ENCODE measurements at regions not wholly inside any gene's neighbourhood (a gene's known extent, or its start where the extent isn't known, plus 50 kb on each side); places are given as distances from the start of the nearest gene placed in this dataset.

DNA sequence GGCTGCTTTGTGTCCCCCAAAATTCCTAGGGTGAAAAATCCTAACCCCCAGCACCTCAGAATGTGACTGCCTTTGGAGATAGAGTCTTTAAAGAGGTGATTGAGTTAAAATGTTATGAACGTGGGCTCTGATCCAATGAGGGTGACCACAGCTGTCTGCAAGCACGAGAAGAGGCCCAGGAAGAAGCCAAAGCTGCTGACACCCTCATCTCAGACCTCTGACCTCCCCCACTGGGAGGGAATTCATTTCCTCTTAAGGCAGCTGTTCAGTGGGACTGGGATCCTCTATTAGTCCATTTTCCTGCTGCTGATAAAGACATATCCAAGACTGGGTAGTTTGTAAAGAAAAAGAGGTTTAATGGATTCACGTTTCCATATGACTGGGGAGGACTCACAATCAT lies 544.4 kb downstream of the DCDC2C start:
- Histone ChIP-seq H3K4me3 (ENCODE audit: low read depth, low read length) (no peak overlapping the region), H3K9me3 (ENCODE audit: control insufficient read depth, insufficient read depth, low read depth, low read length) (peaks cover 18% of the 10 kb centered on the region), H3K27me3 (ENCODE audit: control insufficient read depth, insufficient read depth, low read length) (no peaks in the 10 kb centered on the region; the same call in 1 of the 2 replicates), H3K27ac (ENCODE audit: low read depth, low read length) (no peak overlapping the region), H3K36me3 (ENCODE audit: control insufficient read depth, insufficient read depth, low read length) (no peaks in the 10 kb centered on the region), H3K9ac (ENCODE audit: low read length) (no peak overlapping the region), H3K4me1 (ENCODE audit: control insufficient read depth, insufficient read depth, low read length) (peaks cover 15% of the 10 kb centered on the region; the same call in 1 of the 2 replicates)

- Histone ChIP-seq H3K4me3 (ENCODE audit: low read depth, low read length) (no peak overlapping the region), H3K9ac (ENCODE audit: low read length) (no peak overlapping the region), H3K27me3 (ENCODE audit: control insufficient read depth, insufficient read depth, low read length) (no peaks in the 10 kb centered on the region), H3K4me1 (ENCODE audit: control insufficient read depth, insufficient read depth, low read length) (no peaks in the 10 kb centered on the region), H3K27ac (ENCODE audit: low read depth, low read length) (no peak overlapping the region), H3K36me3 (ENCODE audit: control insufficient read depth, insufficient read depth, low read length) (no peaks in the 10 kb centered on the region), H3K9me3 (ENCODE audit: control insufficient read depth, insufficient read depth, low read depth, low read length) (no peaks in the 10 kb centered on the region; the same call in 1 of the 2 replicates)
Measured at GRCh38 chr2:4255491-4255890, 552.1 kb downstream of the DCDC2C start.

GRCh38 chr2:4256351-4256750 lies 553.0 kb downstream of the DCDC2C start:
- Histone ChIP-seq H3K27ac (ENCODE audit: low read depth, low read length) (no peak overlapping the region), H3K9me3 (ENCODE audit: control insufficient read depth, insufficient read depth, low read depth, low read length) (no peaks in the 10 kb centered on the region; the same call in 1 of the 2 replicates), H3K27me3 (ENCODE audit: control insufficient read depth, insufficient read depth, low read length) (no peaks in the 10 kb centered on the region), H3K4me3 (ENCODE audit: low read depth, low read length) (no peak overlapping the region), H3K36me3 (ENCODE audit: control insufficient read depth, insufficient read depth, low read length) (no peaks in the 10 kb centered on the region), H3K4me1 (ENCODE audit: control insufficient read depth, insufficient read depth, low read length) (no peaks in the 10 kb centered on the region), H3K9ac (ENCODE audit: low read length) (no peak overlapping the region)

DNA sequence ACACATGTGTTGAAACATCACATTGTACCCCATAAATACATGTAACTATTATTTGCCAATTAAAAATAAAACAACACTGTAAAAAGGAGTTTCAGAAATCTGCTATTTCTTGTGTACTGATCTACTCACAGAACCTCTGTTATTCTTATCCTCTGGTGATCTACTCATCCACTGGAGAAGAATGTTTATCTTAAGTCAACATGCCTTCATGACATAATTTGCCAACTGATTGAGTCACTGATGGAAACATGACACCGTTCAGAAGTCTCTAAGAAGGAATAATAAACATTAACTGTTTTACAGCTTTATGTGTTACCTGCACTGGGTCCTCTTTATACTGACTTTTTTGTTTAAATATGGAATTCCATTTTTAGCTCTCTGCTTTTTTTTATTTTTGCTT lies 555.2 kb downstream of the DCDC2C start:
- Histone ChIP-seq H3K27me3 (ENCODE audit: control insufficient read depth, insufficient read depth, low read length) (no peaks in the 10 kb centered on the region), H3K27ac (ENCODE audit: low read depth, low read length) (no peak overlapping the region), H3K9ac (ENCODE audit: low read length) (no peak overlapping the region), H3K9me3 (ENCODE audit: control insufficient read depth, insufficient read depth, low read depth, low read length) (no peaks in the 10 kb centered on the region), H3K36me3 (ENCODE audit: control insufficient read depth, insufficient read depth, low read length) (no peaks in the 10 kb centered on the region), H3K4me3 (ENCODE audit: low read depth, low read length) (no peak overlapping the region), H3K4me1 (ENCODE audit: control insufficient read depth, insufficient read depth, low read length) (no peaks in the 10 kb centered on the region)

DNA sequence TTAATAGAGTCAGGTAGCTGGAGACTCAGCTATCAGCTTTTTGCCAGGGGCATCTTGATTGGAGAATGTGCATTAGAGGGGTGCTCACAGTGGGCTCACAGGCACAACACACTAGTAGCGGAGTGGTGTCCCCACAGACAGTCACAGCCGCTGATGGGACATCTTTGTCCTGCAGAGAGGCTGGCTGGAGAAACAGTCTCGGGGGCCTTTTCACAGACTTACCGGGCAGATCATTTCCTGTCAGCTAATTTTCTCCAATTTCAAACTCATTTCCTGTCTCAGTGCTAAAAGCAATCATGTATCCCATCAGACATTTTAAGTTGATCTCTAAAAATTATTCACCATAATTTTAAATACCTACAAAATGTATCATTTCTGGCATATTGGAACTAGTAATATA lies 562.6 kb downstream of the DCDC2C start:
- no peak overlapping the region for H3K4me3 ChIP-seq (ENCODE audit: low read depth, low read length)
- no peaks in the 10 kb centered on the region for H3K9me3 ChIP-seq (ENCODE audit: control insufficient read depth, insufficient read depth, low read depth, low read length)
- H3K4me1 ChIP-seq (ENCODE audit: control insufficient read depth, insufficient read depth, low read length), result no peaks in the 10 kb centered on the region
- H3K27me3 ChIP-seq (ENCODE audit: control insufficient read depth, insufficient read depth, low read length), result no peaks in the 10 kb centered on the region
- H3K27ac ChIP-seq (ENCODE audit: low read depth, low read length), result no peak overlapping the region
- H3K9ac ChIP-seq (ENCODE audit: low read length), result no peak overlapping the region
- H3K36me3 ChIP-seq (ENCODE audit: control insufficient read depth, insufficient read depth, low read length), result no peaks in the 10 kb centered on the region

DNA sequence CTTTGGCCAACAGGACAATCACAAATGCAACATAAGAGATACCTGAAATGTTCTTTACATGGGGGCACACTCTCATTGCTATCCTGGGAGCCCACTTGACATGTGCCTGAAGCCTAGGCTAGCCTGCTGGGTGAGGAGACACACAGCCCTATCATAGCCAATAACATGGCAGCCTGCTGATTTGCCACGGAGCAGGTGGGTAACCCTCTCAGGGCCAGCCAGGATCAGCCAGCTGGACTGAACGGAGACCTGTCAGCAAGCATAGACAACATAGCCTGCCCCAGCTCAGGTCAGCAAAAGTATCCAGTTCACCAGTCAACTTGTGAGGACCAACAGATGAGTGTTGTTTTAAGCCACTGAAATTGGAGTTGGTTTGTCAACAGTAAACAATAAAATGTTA lies 566.5 kb downstream of the DCDC2C start:
- Histone ChIP-seq H3K4me1 (ENCODE audit: control insufficient read depth, insufficient read depth, low read length) (no peaks in the 10 kb centered on the region), H3K9me3 (ENCODE audit: control insufficient read depth, insufficient read depth, low read depth, low read length) (no peaks in the 10 kb centered on the region), H3K4me3 (ENCODE audit: low read depth, low read length) (no peak overlapping the region), H3K9ac (ENCODE audit: low read length) (no peak overlapping the region), H3K27me3 (ENCODE audit: control insufficient read depth, insufficient read depth, low read length) (no peaks in the 10 kb centered on the region), H3K27ac (ENCODE audit: low read depth, low read length) (no peak overlapping the region), H3K36me3 (ENCODE audit: control insufficient read depth, insufficient read depth, low read length) (no peaks in the 10 kb centered on the region)

DNA sequence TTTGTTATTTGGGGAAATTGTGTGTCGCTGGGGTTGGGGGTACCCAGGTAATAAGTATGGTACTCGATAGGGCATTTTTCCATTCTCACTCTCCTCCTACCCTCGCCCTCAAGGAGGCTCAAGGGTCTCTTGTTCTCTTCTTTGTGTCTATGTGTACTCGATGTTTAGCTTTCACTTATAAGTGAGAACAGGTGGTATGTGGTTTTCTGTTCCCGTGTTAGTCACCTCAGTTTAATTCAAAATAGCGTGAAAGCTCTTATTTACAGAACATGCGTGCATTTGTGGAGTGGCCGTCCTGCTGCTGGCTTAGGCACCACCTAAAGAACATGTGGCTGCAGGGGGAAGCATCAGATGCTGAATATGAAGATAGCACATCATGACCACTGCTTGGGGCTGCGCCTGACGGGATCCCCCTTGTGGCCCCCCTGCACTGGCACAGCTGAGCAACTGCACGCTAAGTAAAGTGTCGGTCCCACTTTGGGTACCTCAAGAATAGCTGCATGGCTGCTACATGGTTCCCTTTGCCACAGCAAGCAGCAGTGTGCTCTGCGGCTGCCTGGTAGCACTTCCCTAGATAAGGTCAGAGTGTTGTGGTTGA lies 569.0 kb downstream of the DCDC2C start:
- Histone ChIP-seq H3K36me3 (ENCODE audit: control insufficient read depth, insufficient read depth, low read length) (no peaks in the 10 kb centered on the region), H3K27me3 (ENCODE audit: control insufficient read depth, insufficient read depth, low read length) (no peaks in the 10 kb centered on the region), H3K9ac (ENCODE audit: low read length) (no peak overlapping the region), H3K4me3 (ENCODE audit: low read depth, low read length) (no peak overlapping the region), H3K9me3 (ENCODE audit: control insufficient read depth, insufficient read depth, low read depth, low read length) (no peaks in the 10 kb centered on the region), H3K4me1 (ENCODE audit: control insufficient read depth, insufficient read depth, low read length) (no peaks in the 10 kb centered on the region), H3K27ac (ENCODE audit: low read depth, low read length) (no peak overlapping the region)

GRCh38 chr2:4278392-4278791 lies 575.0 kb downstream of the DCDC2C start:
- Histone ChIP-seq H3K9me3 (ENCODE audit: control insufficient read depth, insufficient read depth, low read depth, low read length) (no peaks in the 10 kb centered on the region), H3K27me3 (ENCODE audit: control insufficient read depth, insufficient read depth, low read length) (no peaks in the 10 kb centered on the region), H3K27ac (ENCODE audit: low read depth, low read length) (no peak overlapping the region), H3K4me1 (ENCODE audit: control insufficient read depth, insufficient read depth, low read length) (no peaks in the 10 kb centered on the region), H3K36me3 (ENCODE audit: control insufficient read depth, insufficient read depth, low read length) (no peaks in the 10 kb centered on the region), H3K4me3 (ENCODE audit: low read depth, low read length) (no peak overlapping the region), H3K9ac (ENCODE audit: low read length) (no peak overlapping the region)

DNA sequence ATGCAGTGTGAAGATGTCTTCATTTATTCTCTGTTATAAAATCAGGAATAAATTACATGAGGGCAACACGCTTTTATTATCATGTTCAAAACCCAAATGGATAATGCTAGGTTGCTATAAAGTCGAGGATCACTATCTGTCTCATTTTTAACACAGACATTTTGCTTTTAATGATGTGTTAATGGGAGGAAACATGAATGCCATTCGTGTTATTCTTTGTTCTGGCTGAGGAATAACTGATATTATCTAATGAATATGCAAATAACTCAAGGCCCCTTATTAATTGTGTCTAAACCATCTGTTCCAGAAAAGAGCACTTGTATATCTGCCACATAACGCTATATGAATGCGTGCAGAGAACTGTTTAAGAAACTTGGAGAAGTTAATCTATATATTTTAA lies 576.1 kb downstream of the DCDC2C start:
- no peaks in the 10 kb centered on the region for H3K4me1 ChIP-seq (ENCODE audit: control insufficient read depth, insufficient read depth, low read length)
- H3K4me3 ChIP-seq (ENCODE audit: low read depth, low read length), result no peak overlapping the region
- H3K9ac ChIP-seq (ENCODE audit: low read length), result no peak overlapping the region
- H3K27me3 ChIP-seq (ENCODE audit: control insufficient read depth, insufficient read depth, low read length), result no peaks in the 10 kb centered on the region
- H3K9me3 ChIP-seq (ENCODE audit: control insufficient read depth, insufficient read depth, low read depth, low read length), result no peaks in the 10 kb centered on the region
- no peak overlapping the region for H3K27ac ChIP-seq (ENCODE audit: low read depth, low read length)
- no peaks in the 10 kb centered on the region for H3K36me3 ChIP-seq (ENCODE audit: control insufficient read depth, insufficient read depth, low read length)

GRCh38 chr2:4291430-4291829 lies 588.1 kb downstream of the DCDC2C start:
- no peak overlapping the region for H3K9ac ChIP-seq (ENCODE audit: low read length)
- H3K4me3 ChIP-seq (ENCODE audit: low read depth, low read length), result no peak overlapping the region
- H3K27ac ChIP-seq (ENCODE audit: low read depth, low read length), result no peak overlapping the region
- no peaks in the 10 kb centered on the region for H3K9me3 ChIP-seq (ENCODE audit: control insufficient read depth, insufficient read depth, low read depth, low read length)
- no peaks in the 10 kb centered on the region for H3K27me3 ChIP-seq (ENCODE audit: control insufficient read depth, insufficient read depth, low read length)
- no peaks in the 10 kb centered on the region for H3K4me1 ChIP-seq (ENCODE audit: control insufficient read depth, insufficient read depth, low read length)
- H3K36me3 ChIP-seq (ENCODE audit: control insufficient read depth, insufficient read depth, low read length), result no peaks in the 10 kb centered on the region

DNA sequence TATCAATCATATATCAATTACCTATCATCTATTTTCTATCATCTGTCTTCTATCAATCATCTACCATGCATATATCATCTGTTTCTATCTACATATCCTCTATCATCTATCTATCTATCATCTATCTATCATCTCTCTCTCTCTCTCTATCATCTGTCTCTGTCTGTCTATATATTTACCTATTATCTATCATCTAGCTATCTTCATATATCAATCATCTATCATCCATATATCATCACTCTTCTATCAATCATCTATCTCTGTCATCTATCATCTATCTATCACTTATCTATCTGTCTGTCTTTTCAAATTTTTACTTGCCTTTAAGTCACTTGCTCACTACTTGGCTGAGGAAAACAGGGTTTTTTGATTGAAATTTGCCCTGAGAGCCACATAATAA lies 592.3 kb downstream of the DCDC2C start:
- Histone ChIP-seq H3K36me3 (ENCODE audit: control insufficient read depth, insufficient read depth, low read length) (no peaks in the 10 kb centered on the region), H3K9me3 (ENCODE audit: control insufficient read depth, insufficient read depth, low read depth, low read length) (no peaks in the 10 kb centered on the region), H3K27me3 (ENCODE audit: control insufficient read depth, insufficient read depth, low read length) (no peaks in the 10 kb centered on the region), H3K27ac (ENCODE audit: low read depth, low read length) (no peak overlapping the region), H3K9ac (ENCODE audit: low read length) (no peak overlapping the region), H3K4me3 (ENCODE audit: low read depth, low read length) (no peak overlapping the region), H3K4me1 (ENCODE audit: control insufficient read depth, insufficient read depth, low read length) (no peaks in the 10 kb centered on the region)

GRCh38 chr2:4300616-4301015 lies 597.2 kb downstream of the DCDC2C start:
- no peak overlapping the region for H3K27ac ChIP-seq (ENCODE audit: low read depth, low read length)
- no peaks in the 10 kb centered on the region for H3K36me3 ChIP-seq (ENCODE audit: control insufficient read depth, insufficient read depth, low read length)
- no peaks in the 10 kb centered on the region for H3K27me3 ChIP-seq (ENCODE audit: control insufficient read depth, insufficient read depth, low read length)
- no peaks in the 10 kb centered on the region for H3K4me1 ChIP-seq (ENCODE audit: control insufficient read depth, insufficient read depth, low read length)
- no peak overlapping the region for H3K4me3 ChIP-seq (ENCODE audit: low read depth, low read length)
- no peaks in the 10 kb centered on the region for H3K9me3 ChIP-seq (ENCODE audit: control insufficient read depth, insufficient read depth, low read depth, low read length)
- no peak overlapping the region for H3K9ac ChIP-seq (ENCODE audit: low read length)

All from HUES6 (cell line).